GM12878 (cell line): ENCODE measurements at regions not wholly inside any gene's neighbourhood (a gene's known extent, or its start where the extent isn't known, plus 50 kb on each side); places are given as distances from the start of the nearest gene placed in this dataset.

ENCODE experiments used
- IKZF1 ChIP-seq: fragments of 450-650 bp; conservative IDR thresholded peaks from 2 replicates; pipeline ENCODE4 v1.6.1; 2017; ENCODE audit warnings: antibody characterized with exemption, mild to moderate bottlenecking
- NR2C2 ChIP-seq: IDR thresholded peaks from 2 replicates; pipeline ENCODE4 v1.6.1; 2011; ENCODE audit warnings: borderline replicate concordance, low read depth; ENCODE audit not compliant: control insufficient read depth, insufficient read length
- POLR2A ChIP-seq: IDR thresholded peaks from 2 replicates; pipeline ENCODE4 v1.6.1; 2011; ENCODE audit warnings: low read depth, mild to moderate bottlenecking, low read length
- SIN3A ChIP-seq: IDR thresholded peaks from 2 replicates; pipeline ENCODE4 v1.6.1; 2012; ENCODE audit warnings: low read depth, low read length, improper control_type of control experiment
- ZNF274 ChIP-seq: IDR thresholded peaks from one replicate; pipeline ENCODE4 v1.8.0; 2011; ENCODE audit not compliant: insufficient read length, insufficient read depth

GRCh38 chrX:64571011-64571410 lies 175.8 kb upstream of the MTMR8 start:
- TF ChIP-seq SIN3A: no peak
- no peak for TF ChIP-seq IKZF1
- TF ChIP-seq POLR2A: no peak
- TF ChIP-seq ZNF274: no peak
- TF ChIP-seq NR2C2: no peak
